ENCODE measurements at regions not wholly inside any gene's neighbourhood (a gene's known extent, or its start where the extent isn't known, plus 50 kb on each side); places are given as distances from the start of the nearest gene placed in this dataset.

GRCh38 chr5:60402161-60402785 is 297.7 kb downstream of the DEPDC1B start:
- no peak overlapping the region for H3K27ac Mint-ChIP-seq
- no peak overlapping the region for H3K4me3 Mint-ChIP-seq
- no peak for TF ChIP-seq CTCF (IDR thresholded peaks at IDR 0.05; ENCODE audit: unreplicated experiment in 3 of 3)
- H3K27me3 Mint-ChIP-seq (ENCODE audit: low read depth), result no peaks in the 10 kb centered on the region
- H3K9me3 Mint-ChIP-seq, result no peaks in the 10 kb centered on the region
- H3K36me3 Mint-ChIP-seq (ENCODE audit: low read depth), result no peaks in the 10 kb centered on the region
- peaks cover 18% of the 10 kb centered on the region for H3K4me1 Mint-ChIP-seq

- Mint-ChIP-seq H3K27ac (peak overlapping the region in 1 of 3 experiments; percentile 26), H3K4me1 (peaks cover 13% of the 10 kb centered on the region), H3K27me3 (ENCODE audit: low read depth) (no peaks in the 10 kb centered on the region), H3K36me3 (ENCODE audit: low read depth) (no peaks in the 10 kb centered on the region), H3K4me3 (no peak overlapping the region), H3K9me3 (no peaks in the 10 kb centered on the region)
- TF ChIP-seq CTCF (IDR thresholded peaks at IDR 0.05; ENCODE audit: unreplicated experiment in 3 of 3), result no peak
These were observed 298.4 kb downstream of the DEPDC1B start for GRCh38 chr5:60401526-60401925.

- no peak overlapping the region for H3K27ac Mint-ChIP-seq
These were observed 300.5 kb downstream of the DEPDC1B start for GRCh38 chr5:60399507-60399906.

GRCh38 chr5:60395712-60396329 is 304.1 kb downstream of the DEPDC1B start:
- Mint-ChIP-seq H3K4me1 (no peaks in the 10 kb centered on the region), H3K27ac (no peak overlapping the region), H3K36me3 (ENCODE audit: low read depth) (no peaks in the 10 kb centered on the region), H3K27me3 (ENCODE audit: low read depth) (peaks cover 6% of the 10 kb centered on the region), H3K4me3 (no peak overlapping the region), H3K9me3 (no peaks in the 10 kb centered on the region)
- TF ChIP-seq CTCF (IDR thresholded peaks at IDR 0.05; ENCODE audit: unreplicated experiment in 3 of 3), result no peak

More at GRCh38 chr5:60399507-60399906, 300.5 kb downstream of the DEPDC1B start:
- Mint-ChIP-seq H3K36me3 (ENCODE audit: low read depth) (no peaks in the 10 kb centered on the region), H3K9me3 (no peaks in the 10 kb centered on the region), H3K4me3 (no peak overlapping the region), H3K27me3 (ENCODE audit: low read depth) (peaks cover 6% of the 10 kb centered on the region), H3K4me1 (peaks cover 6% of the 10 kb centered on the region)
- no peak for TF ChIP-seq CTCF (IDR thresholded peaks at IDR 0.05; ENCODE audit: unreplicated experiment in 3 of 3)

GRCh38 chr5:60387051-60387440 is 312.9 kb downstream of the DEPDC1B start:
- H3K36me3 Mint-ChIP-seq (ENCODE audit: low read depth), result no peaks in the 10 kb centered on the region
- no peak overlapping the region for H3K27ac Mint-ChIP-seq
- H3K4me3 Mint-ChIP-seq, result no peak overlapping the region
- H3K27me3 Mint-ChIP-seq (ENCODE audit: low read depth), result peaks cover 4% of the 10 kb centered on the region
- peaks cover 4% of the 10 kb centered on the region for H3K4me1 Mint-ChIP-seq
- no peak for TF ChIP-seq CTCF (IDR thresholded peaks at IDR 0.05; ENCODE audit: unreplicated experiment in 3 of 3)
- H3K9me3 Mint-ChIP-seq, result no peaks in the 10 kb centered on the region
